D341Med (cell line): ENCODE measurements at regions not wholly inside any gene's neighbourhood (a gene's known extent, or its start where the extent isn't known, plus 50 kb on each side); places are given as distances from the start of the nearest gene placed in this dataset.
"Not testable (repeated sequence)": the region's sequence is repeated elsewhere in the genome, so short reads cannot be mapped to it uniquely, and the experiment has no call there.

Experiments
- DNase-seq: peaks from one replicate; pipeline ENCODE4 v3.0.0; 2012; ENCODE audit warnings: low spot score

DNA sequence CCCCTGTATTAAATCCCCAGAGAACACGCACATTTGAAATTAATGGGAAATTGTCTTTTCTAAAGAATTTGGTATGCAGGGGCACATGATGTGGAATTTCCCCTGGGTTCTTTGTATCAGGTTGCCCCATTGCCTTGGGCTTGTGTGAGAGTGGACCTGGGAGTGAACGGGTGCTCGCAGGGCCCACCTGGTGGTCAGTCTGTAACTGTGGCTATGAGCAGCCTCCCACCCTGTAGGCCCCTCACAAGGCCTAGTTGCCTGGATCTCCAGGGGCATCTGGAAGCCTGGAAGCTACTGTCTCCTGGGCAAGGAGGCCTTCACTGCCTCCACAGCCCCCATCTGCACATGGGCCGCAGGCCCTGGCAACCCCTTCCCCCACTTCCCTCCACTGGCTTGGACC lies 96.7 kb downstream of the SLC25A47 start:
- DNase-seq: no peak

GRCh38 chr14:100421756-100422470 lies 98.8 kb downstream of the SLC25A47 start:
- DNase-seq: no peak

DNA sequence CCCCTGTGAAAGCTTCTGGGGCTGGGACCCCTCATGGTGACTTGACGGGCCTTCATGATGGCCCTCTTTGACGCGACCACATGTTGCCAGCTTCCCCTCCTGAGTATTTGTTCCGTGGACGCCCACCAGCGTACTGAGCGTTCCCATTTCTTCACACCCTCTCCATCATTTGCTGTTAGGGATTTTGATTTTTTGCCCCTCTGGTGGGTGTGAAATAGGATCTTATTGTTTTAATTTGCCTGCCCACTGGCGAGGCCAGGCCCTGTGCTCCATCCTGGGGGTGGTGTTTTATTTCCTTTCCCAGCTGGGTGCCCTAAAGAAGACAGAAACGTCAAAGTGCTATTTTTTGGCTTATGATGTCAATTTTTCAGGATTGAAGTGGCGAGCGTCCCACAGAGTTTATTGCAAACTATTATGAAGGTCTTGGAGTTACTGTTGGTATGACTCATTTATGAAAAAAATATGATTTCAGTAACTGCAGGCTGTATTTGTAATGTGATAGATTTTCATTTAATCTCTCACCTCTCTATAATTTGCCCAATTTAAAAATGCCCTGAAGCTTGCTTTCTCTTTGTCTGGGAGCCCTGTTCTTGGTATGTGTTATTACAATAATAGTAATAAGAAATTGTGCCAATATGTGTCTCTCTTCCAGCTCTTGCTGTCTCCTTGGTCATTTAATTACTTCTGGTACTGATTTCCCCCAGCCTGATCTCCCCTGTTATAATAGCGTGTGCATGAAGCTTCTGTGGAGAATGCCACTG lies 99.6 kb downstream of the SLC25A47 start:
- no peak for DNase-seq

- DNase-seq: no peak
These were observed 100.3 kb downstream of the SLC25A47 start for GRCh38 chr14:100423317-100424010.

GRCh38 chr14:100424504-100425428 lies 101.6 kb downstream of the SLC25A47 start:
- no peak for DNase-seq

DNA sequence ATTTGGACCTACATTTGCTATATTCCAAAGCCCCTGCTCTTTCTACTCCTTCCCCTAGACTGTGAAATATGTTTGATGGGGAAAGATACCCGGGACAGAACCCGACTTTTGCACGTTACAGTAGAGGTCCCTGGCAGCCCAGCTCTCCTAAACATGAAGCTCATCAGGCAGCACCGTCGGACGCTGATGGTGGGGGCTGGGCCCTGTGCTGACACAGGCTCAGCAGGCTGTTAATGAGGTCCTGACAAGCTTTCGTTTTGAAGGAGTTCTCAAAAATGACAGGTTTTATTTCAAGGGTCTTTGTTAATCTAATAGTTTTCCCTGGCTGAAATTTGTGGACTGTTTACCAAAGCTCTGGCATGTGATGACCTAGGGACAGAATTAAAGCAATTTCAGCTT lies 102.3 kb downstream of the SLC25A47 start:
- DNase-seq: no peak

DNA sequence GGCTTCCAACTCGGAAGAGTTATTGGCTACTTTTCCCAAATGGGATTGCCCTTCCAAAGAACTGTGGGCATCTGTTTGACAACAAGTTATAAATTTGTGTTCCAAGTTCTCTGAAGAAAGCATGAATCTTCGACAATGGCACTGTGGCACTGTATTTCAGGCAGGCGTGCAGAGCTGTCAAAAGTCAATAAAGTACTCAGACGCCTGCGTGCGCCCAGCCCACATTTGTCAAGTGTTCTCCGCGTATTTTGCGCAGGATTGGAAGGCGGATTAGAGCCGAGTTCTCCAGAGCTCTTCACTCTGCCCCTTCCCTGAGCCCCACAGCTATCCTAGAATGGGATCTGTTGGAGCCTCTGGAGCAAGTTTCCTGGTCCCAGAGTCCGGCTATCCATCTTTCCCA lies 103.2 kb downstream of the SLC25A47 start:
- no peak for DNase-seq

GRCh38 chr14:100427166-100427565 lies 104.0 kb downstream of the SLC25A47 start:
- DNase-seq: no peak

DNA sequence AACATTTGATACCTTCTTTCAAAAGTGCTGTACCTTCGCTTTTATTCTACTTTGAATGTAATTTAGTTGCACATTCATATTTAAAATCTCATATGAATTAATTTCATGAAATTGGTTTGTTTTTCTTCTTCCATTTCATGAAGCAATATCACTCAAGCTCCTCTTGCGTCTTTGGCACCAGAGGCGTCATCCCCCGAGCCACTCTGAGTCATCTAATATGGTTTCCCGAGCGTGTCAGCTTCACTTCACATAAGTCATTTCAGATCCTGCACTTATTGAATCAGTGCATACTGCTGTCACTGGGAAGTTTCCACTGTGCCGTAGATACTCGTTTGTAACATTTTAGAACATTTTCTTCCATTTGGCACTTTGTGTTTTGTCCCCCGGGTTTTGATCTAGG lies 105.6 kb downstream of the SLC25A47 start:
- DNase-seq: no peak

DNA sequence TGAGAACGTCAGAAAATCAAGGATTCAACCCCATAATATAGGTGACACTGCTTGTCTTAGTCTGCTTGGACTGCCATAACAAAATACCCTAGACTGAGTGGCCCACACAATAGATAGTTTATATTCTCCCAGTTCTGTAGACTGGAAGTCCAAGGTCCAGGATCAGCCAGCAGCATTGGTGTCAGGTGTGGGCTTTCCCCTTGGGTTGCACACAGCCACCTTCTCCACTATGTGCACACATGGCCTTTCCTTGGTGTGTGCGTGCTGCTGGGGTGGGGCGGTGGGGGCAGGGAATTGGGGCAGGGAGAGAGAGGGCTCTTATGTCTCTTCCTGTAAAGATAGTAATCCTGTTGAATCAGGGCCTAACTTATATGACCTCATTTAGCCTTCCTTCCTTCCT lies 106.4 kb downstream of the SLC25A47 start:
- no peak for DNase-seq

DNA sequence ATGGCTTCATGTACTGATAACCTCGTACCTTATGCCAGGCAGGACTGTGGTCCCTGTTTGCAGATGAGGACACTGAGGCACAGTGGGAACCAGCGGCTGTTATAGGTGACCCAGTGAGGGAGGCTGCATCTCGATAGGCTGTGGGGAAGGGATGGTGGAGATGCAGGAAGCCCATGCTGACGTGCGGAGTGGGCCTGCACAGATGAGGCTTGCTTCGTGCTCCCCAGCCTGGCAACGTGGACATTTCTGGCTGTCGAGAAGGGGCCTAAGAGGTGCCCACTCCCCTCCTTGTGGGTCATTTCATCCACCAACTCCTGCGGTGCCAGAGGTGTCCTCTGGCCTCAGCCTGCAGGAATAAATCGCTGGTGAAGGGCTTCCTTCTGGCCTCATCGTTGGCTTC lies 107.4 kb downstream of the SLC25A47 start:
- DNase-seq: no peak

GRCh38 chr14:100431461-100431860 lies 108.3 kb downstream of the SLC25A47 start:
- DNase-seq: not testable (repeated sequence)

DNA sequence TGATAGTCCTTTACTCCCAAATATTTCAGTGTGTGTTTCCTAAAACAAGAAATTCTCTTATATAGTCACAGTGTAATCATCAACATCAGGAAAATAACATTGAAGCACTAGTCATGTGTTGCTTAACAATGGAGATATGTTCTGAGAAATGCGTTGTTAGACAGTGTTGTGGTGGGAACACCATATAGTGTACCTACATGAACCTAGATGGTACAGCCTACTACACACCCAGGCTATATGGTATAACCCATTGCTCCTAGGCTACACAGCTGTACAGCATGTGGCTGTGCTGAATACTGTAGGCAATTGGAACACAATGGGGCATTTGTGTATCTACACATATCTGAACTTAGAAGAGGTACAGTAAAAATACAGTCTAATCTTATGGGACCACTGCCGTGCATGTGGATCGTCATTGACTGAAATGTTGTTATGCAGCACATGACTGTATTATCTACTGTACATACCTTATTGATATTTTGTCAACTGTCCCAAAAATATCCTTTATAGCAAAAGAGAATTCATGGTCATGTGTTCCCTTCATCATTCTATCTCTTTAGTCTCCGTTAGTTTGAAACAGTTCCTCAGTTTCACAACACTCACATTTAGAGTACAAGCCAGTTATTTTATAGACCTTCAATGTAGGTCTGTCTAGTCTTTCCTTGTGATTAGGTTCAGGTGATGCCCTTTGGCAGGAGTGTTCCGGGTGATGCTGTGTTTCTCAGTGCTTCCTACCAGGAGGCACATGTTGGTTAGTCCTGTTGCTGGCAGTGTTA lies 109.7 kb downstream of the SLC25A47 start:
- DNase-seq: no peak

DNA sequence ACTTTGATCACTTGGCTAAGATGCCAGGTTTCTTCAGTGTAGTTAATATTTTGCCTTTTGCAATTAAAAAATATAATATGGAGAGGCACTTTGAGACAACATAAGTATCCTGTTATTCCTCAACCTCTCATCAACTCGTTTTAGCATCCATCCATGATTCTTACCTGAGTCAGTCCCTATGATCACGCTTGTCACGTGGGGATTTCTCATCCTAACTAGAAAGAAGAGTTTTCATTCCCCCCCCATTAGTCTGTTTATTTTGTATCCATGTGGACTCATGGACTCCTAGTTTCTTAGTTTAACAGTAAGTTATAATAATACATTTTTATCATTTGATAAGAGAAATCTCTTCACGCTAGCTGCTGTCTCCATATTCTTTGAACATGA lies 110.3 kb downstream of the SLC25A47 start:
- DNase-seq: no peak

DNA sequence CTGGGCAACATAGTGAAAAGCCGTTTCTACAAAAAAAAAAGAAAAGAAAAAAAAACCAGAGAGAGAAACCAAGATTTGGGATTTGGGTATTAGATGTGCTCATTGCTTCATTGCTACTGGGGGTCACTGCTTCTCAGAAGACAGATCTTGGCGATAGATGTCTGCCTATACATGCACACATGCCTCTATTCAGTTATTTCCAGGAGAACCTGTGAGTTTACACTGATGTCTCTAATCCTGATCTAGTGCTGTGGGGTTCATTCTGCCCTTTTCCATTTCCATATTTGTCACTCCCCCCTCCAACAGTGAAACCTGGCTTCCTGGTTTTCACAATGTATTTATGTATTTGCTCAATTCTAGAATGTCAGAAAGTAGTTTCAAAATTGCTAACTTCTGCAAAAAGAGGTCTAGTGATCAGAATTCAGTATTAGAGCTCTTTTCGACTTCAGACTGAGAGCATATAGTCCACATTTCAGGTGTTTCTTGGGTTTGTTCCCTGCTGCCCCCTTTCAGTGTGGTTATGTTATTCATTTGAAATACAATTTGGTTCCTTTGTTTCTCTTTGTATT lies 111.0 kb downstream of the SLC25A47 start:
- DNase-seq: no peak

DNA sequence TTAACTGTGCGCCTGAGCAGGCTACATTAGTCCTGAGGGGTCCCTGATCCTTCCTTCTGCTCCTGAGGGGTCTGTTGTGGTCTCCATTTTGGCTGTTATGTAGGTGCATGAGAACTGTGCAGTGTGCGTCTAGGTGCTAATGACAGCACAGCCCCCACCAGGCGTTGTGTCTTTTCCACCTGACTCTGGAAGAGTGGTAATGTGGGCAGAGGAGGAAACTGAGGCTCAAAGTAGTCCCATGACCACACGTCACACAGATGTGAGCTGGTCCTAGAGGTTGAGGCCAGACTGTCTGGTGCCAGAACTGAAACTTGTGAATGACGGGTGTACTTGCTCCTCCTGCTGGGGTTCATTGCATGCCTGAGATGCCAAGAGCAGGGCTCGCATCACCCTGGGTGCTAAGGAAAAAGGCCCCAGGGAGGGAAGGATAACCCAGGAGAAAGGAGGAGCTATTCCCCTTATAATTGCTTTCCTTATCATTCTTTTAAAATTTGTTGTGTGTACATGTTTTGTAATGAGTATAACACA lies 111.8 kb downstream of the SLC25A47 start:
- no peak for DNase-seq

DNA sequence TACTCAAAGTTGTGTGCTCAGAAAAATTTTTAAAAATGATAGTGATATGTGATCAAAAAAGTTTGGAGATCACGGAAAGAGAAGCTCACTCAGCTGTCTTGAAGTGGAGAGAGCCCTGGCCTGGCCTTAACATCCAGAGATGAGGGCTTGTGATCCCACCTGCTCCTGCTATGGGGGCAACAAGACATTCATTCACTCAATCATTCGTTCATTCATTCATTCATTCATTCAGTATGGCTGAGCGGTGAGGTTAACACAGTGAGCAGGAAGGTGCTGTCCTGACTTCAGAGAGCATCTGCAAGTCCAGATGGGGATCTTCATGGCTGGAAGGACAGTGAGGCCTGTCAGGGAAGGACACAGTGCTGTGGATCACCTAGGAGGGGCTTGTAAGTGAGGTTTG lies 112.3 kb downstream of the SLC25A47 start:
- DNase-seq: no peak

GRCh38 chr14:100436745-100437406 lies 113.7 kb downstream of the SLC25A47 start:
- DNase-seq: no peak

DNA sequence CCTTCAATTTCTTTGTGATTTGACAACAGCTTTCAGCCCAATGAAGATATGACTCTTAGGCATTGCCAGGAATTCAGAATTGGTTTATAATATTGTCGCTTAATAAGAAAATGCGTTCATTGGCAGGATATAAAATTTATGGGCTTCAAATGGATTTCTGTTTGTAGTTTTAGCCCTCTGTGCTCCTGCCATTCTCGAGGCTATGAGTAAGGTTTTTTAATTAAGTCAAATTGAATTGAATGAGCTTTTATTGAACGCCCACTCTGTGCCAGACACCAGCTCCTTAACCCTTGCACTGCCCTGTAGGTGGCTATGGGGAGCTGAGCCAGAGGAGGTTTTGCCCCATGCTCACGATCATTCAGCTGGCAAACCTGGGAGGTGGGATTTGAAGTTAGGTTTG lies 115.1 kb downstream of the SLC25A47 start:
- no peak for DNase-seq
